Glomerular visceral epithelial cell (primary cell): ENCODE measurements at regions not wholly inside any gene's neighbourhood (a gene's known extent, or its start where the extent isn't known, plus 50 kb on each side); places are given as distances from the start of the nearest gene placed in this dataset.

Experiments
- DNase-seq: peaks from one replicate; pipeline ENCODE4 v3.0.0-alpha.2; 2016; ENCODE audit errors: extremely low spot score

- no peak for DNase-seq
Measured at GRCh38 chr5:86974955-86975354, 292.7 kb upstream of the RASA1 start.

GRCh38 chr5:86977190-86977589 is 290.5 kb upstream of the RASA1 start:
- no peak for DNase-seq

- no peak for DNase-seq
Measured at GRCh38 chr5:86977808-86978207, 289.9 kb upstream of the RASA1 start.

DNA sequence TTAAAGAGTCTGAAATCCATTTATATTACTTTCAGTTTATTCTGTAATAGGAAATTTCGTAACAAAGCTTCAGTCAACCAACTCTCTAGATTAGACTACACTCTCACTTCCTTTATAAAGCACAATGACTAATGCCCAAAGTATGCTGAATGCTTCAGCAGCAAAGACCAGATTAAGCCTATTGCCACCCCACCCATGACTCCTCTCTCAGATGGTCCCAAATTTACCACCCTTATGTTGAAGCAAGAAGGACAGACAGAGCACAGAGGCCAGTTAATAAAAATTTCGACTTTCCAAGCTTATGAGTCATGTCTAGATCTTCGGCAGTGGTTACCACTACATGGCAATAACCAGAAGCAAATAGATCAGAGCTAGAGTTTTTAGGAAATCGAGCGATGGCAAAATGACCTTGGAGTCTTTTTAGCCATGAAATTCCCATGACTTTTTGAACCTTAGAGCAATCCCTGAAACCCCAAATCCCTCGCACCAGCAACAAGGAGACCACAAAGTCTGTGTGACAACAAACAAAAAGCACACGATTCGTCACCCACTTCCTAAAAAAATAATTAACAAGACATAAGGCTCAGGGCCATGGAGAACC is 287.8 kb upstream of the RASA1 start:
- DNase-seq: peak; percentile 77

- no peak for DNase-seq
Measured at GRCh38 chr5:86981898-86982297, 285.8 kb upstream of the RASA1 start.

- no peak for DNase-seq
Measured at GRCh38 chr5:86983208-86983607, 284.5 kb upstream of the RASA1 start.

GRCh38 chr5:86986837-86987236 is 280.8 kb upstream of the RASA1 start:
- no peak for DNase-seq

GRCh38 chr5:86997516-86997915 is 270.2 kb upstream of the RASA1 start:
- peak; percentile 30 for DNase-seq

DNA sequence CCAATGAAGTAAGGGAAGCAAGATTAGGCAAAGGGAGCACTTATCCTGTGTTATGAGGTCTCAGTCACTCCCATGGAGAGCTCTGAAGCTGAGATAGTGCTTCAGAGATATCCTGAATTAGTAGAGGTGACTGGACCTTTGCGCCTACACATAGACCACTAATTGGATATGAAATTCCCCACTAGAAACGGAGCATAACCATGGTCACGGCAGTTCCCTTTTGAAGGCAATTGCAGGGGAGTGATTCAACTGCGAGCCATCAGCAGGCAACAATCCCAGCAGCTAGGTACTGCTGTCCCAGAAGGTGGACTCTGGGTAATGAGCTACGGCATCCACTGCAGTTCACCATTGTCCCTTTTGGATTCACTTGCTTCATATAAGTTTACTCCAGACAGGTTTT is 267.7 kb upstream of the RASA1 start:
- peak; percentile 89 for DNase-seq

DNA sequence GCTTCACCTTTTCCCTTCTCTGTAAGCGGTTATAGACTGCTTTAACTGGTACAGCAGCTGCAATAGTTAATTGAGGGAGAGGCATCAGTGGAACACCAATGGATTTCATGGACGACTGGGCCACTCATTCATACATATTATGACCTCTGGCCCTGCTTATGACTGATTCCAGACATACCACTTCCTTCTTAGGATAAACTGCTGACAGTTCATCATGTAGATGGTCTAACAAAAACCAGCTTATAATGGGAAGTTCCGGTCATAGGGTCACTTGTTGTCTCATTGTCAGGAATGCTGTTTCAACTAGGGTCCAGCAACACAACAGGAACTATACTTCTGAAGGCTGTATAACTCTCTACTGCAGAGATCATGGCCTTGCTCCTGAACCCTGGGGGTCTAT is 265.2 kb upstream of the RASA1 start:
- DNase-seq: peak; percentile 80

- peak; percentile 60 for DNase-seq
Measured at GRCh38 chr5:87004101-87004500, 263.6 kb upstream of the RASA1 start.

- peak; percentile 44 for DNase-seq
Measured at GRCh38 chr5:87007737-87008136, 259.9 kb upstream of the RASA1 start.

DNA sequence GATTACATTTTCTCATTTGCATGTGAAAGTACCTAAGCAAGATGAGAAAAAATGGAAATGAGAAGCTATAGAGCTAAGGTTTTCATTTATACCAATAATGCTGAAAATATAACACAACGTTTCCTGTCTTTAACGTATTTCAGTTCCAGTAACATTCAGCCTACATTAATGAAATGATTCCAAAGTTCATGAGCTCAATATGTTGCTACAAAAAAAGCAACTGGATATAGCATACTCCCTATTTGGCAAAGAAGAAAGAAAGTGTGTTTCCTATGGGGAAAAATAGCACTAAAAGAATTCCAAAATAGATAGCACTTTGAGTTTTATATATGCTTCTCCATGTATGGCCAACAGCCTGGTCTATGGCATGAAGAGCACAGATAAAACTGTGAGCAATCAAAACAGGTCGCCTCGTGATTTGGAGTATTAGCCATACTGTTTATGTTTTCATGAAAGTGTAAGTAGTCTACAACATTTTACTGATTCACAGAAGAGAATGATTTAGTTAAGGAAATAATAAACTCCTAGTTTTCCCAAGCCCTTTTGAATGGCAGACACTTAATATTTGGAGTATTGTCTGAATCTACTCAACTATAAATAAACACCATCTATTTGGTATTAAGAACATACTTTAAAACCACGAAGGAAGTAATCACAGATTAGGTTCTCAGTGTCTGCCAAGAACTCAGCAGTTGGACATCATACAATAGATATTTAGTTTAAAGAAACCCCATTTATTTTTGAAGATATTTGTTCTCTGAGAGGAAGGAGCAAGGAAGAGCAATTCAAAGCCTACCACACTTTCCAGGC is 258.7 kb upstream of the RASA1 start:
- DNase-seq: no peak

- DNase-seq: no peak
Measured at GRCh38 chr5:87010736-87011135, 256.9 kb upstream of the RASA1 start.

GRCh38 chr5:87015901-87016300 is 251.8 kb upstream of the RASA1 start:
- DNase-seq: no peak

- no peak for DNase-seq
Measured at GRCh38 chr5:87020099-87020934, 247.4 kb upstream of the RASA1 start.

- DNase-seq: no peak
Measured at GRCh38 chr5:87022415-87022814, 245.3 kb upstream of the RASA1 start.

- no peak for DNase-seq
Measured at GRCh38 chr5:87027570-87027969, 240.1 kb upstream of the RASA1 start.

GRCh38 chr5:87029951-87030350 is 237.7 kb upstream of the RASA1 start:
- DNase-seq: peak; percentile 9

GRCh38 chr5:87030699-87031098 is 237.0 kb upstream of the RASA1 start:
- no peak for DNase-seq

GRCh38 chr5:87034557-87034956 is 233.1 kb upstream of the RASA1 start:
- no peak for DNase-seq

DNA sequence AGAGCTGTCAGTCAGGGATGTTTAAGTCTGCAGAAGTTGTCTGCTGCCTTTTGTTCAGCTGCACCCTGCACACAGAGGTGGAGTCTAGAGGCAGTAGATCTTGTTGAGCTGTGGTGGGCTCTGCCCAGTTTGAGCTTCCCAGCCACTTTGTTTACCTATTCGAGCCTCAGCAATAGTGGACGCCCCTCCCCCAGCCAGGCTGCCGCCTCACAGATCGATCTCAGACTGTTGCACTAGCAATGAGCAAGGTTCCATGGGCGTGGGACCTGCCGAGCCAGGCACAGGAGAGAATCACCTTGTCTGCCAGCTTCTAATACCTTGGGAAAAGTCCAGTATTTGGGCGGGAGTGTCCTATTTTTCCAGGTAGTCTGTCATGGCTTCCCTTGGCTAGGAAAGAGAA is 225.1 kb upstream of the RASA1 start:
- no peak for DNase-seq

GRCh38 chr5:87048156-87048555 is 219.5 kb upstream of the RASA1 start:
- DNase-seq: peak; percentile 11
